Stimulated activated CD8-positive, alpha-beta memory T cell treated with anti-CD3 and anti-CD28 coated beads, Interleukin-4, amount 100 ng/mL, for 4 hours (primary cell): ENCODE measurements at regions not wholly inside any gene's neighbourhood (a gene's known extent, or its start where the extent isn't known, plus 50 kb on each side); places are given as distances from the start of the nearest gene placed in this dataset.

ENCODE experiments used
- DNase-seq, 2 donors: peaks; one replicate each; pipeline ENCODE4 v3.0.0-alpha.2; 2020; ENCODE audit warnings: low read depth in 2 of 2, low spot score in 1 of 2

DNA sequence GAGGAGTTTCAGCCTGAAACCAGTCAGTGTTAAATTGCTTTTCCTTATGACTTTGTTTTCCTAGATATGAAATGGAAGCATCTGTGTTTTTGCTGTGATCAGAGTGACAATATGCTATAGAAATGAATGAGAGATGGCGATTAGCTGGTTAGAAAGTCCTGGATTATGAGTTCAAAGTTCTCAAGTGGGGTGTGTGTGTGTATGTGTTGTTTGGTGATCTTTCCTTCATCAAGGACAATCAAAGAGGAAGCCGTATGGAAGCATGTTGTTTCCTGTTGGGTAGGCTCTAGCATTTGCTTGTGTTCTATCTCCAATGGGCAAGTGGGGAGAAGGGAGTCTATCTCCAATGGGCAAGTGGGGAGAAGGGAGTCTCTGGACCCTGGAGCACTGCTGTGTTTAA is 64.0 kb upstream of the STX18 start:
- DNase-seq = no peak

DNA sequence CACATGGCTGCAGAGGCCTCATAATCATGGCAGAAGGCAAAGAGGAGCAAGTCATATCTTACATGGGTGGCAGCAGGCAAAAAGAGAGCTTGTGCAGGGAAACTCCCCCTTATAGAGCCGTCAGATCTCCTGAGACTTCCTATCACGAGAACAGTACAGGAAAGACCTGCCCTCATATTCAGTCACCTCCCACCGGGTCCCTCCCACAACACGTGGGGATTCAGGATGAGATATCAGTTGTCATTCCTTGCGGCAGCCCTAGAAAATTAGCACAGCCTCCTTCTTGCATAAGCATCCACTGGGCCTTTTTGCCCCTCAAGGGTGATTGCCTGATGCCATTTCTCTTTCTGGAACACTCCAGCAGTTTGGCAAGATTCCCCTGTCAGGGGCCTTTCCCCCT is 61.7 kb upstream of the STX18 start:
- no peak for DNase-seq

DNA sequence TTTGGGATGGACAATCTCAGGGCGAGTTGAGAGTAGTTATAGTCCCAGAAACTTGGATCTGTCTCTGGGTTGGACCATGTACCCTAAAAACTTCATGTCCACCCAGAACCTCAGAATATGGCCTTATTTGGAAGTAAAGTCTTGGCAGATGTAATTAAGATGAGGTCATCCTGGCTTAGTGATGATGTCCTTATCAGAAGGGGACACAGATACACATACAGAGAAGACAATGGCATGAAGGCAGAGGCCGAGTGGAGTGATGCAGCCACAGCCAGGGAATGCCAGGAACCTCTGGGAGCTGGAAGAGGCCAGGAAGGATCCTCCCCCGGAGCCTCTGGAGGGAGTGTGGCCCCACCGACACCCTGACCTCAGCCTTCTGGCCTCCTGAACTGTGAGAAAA is 61.2 kb upstream of the STX18 start:
- DNase-seq = no peak

DNA sequence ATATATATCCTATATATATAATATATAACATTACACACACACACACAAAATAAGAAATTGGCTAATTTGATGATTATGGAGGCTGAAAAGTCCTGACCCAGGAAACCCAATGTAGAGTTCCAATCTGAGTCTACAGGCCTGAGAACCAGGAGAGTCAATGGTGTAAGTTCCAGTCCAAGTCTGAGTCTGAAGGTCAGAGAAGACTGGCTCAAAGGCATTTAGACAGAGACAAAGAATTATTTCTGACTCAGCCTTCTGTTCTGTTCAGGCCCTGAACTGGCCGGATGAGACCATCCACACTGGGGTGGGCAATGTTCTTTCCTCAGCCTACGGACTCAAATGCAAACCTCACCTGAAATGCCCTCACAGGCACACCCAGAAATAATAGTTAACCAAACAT is 60.6 kb upstream of the STX18 start:
- no peak for DNase-seq

DNA sequence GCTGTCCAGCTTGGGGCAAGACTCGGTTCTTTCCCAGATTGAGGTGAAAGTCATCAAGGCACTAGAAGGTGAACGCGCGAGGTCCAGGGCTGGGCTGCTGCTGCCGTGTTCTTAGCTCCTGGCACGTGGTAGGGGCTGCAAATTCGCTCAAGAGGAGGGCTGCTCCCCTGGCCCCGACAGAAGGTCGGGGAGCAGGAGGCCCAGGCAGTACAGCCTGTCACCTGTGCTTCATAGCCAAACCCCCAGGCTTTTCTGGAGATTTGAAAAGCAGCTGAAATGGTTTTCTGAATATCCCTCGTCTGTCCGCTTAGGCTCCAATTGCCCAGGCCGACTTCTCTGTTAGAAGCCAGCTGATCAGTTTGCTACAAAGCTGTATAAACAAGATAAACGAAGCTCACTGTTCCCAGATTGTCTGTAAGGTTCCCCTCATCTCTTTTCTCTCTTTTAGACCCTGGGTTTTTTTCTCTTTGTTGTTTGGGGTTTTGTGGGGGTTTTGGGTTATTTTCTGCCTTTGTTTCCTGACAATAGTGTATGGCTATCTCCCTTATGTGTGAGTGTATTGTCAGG is 60.0 kb upstream of the STX18 start:
- no peak for DNase-seq

DNA sequence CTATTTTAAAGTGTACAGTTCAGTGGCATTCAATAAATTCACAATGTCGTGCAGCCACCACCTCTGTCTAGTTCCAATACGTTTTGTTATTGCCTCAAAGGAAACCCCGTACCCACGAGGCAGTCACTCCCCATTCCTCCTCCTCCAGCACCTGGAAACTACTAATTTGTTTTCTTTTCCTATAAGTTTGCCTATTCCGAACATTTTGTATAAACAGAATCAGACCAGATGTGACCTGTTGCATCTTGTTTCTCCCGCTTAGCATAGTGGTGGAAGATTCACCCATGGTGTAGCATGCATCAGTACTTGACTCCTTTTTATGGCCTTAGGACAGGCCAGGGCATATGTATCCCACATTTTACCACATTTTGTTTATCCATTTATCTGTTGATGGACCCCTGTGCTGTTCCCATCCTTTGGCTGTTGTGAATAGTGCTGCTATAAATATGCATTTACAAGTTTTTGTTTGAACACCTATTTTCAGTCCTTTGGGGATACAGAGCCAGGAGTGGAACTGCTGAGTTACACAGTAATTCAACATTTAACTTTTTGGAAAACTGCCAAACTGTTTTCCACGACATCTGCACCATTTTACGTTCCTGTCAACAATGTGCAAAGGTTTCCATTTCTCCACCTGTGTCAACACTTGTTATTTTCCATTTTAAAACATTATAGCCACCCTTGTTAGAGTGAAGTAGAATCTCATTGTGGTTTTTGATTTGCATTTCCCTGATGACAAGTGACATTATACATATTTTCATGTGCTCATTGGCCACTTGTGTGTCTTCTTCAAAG is 57.8 kb upstream of the STX18 start:
- no peak for DNase-seq

DNA sequence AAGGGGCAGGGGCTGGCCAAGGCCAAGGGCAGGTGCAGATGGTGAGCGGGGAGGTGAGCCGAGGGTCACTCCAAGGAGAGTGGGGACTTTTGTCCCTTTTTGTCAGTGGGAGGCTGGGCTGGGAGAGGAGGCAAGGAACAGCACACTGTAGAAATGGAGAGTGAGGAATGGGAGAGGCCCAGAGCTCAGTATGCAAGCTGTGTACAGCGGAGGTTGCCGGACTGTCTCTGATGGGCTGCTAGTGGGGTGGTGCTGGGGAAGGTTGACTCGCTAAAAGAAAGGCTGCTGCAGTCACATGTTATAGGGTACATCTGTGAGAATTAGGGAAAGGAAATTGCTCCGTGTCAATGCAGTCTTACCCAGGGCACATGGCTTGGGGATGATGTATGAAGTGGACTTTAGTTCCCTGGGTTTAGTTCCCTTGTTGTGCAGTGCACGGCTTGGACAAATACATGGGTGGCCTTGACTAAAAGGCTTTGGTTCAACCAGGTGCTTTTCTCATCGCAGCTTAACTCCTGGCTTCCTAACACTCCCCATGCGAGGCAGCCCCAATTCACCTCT is 57.1 kb upstream of the STX18 start:
- DNase-seq = no peak

DNA sequence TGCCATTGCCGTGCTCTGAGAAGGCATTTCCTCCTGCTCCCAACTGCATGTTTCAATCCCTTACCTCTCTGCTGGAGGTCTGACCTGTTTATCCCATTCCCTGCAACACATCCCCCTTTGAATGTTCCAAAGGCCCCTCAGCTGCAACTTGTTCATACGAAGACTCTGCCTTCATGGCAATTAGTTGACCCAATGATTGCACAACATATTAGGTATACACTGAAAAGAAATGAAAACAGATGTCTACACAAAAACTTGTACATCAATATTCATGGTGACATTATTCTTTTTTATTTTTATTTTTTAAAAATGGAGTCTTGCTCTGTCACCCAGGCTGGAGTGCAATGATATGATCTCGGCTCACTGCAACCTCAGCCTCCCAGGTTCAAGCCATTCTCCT is 54.9 kb upstream of the STX18 start:
- DNase-seq = no peak

GRCh38 chr4:4595252-4595651 is 53.4 kb upstream of the STX18 start:
- no peak for DNase-seq

- DNase-seq = no peak
Observed at GRCh38 chr4:4594285-4594920, 52.6 kb upstream of the STX18 start.

GRCh38 chr4:4593596-4594284 is 51.9 kb upstream of the STX18 start:
- DNase-seq = no peak

- DNase-seq = no peak
Observed at GRCh38 chr4:4592414-4592813, 50.6 kb upstream of the STX18 start.
